ENCODE measurements at regions not wholly inside any gene's neighbourhood (a gene's known extent, or its start where the extent isn't known, plus 50 kb on each side); places are given as distances from the start of the nearest gene placed in this dataset.
"Not testable (repeated sequence)": the region's sequence is repeated elsewhere in the genome, so short reads cannot be mapped to it uniquely, and the experiment has no call there.

GRCh38 chr15:30470601-30471365, 56.7 kb upstream of the GOLGA8R start:
- not testable (repeated sequence) for DNase-seq

- not testable (repeated sequence) for DNase-seq
Observed at GRCh38 chr15:30471366-30471749, 57.3 kb upstream of the GOLGA8R start.

- not testable (repeated sequence) for DNase-seq
Observed at GRCh38 chr15:30471817-30472551, 57.9 kb upstream of the GOLGA8R start.

GRCh38 chr15:30484887-30485286, 67.0 kb upstream of the GOLGA8Q start:
- DNase-seq, result peak; percentile 2 to 26

GRCh38 chr15:30489237-30489636, 62.6 kb upstream of the GOLGA8Q start:
- peak; percentile 46 to 61 for DNase-seq

GRCh38 chr15:30490334-30490733, 61.5 kb upstream of the GOLGA8Q start:
- not testable (repeated sequence) for DNase-seq

- DNase-seq, result not testable (repeated sequence)
Observed at GRCh38 chr15:30493947-30494346, 57.9 kb upstream of the GOLGA8Q start.

- DNase-seq, result not testable (repeated sequence)
Observed at GRCh38 chr15:30497275-30497674, 54.6 kb upstream of the GOLGA8Q start.

- not testable (repeated sequence) for DNase-seq
Observed at GRCh38 chr15:30499233-30499632, 52.6 kb upstream of the GOLGA8Q start.

- DNase-seq, result not testable (repeated sequence)
Observed at GRCh38 chr15:30500511-30500910, 51.3 kb upstream of the GOLGA8Q start.
